Osteocyte (in vitro differentiated cells): ENCODE measurements at regions not wholly inside any gene's neighbourhood (a gene's known extent, or its start where the extent isn't known, plus 50 kb on each side); places are given as distances from the start of the nearest gene placed in this dataset.

Source experiments
- DNase-seq: peaks from one replicate; pipeline ENCODE4 v3.0.0; 2021; ENCODE audit warnings: mixed read lengths; ENCODE audit not compliant: unreplicated experiment; ENCODE audit errors: extremely low spot score
- H3K27ac Mint-ChIP-seq: one replicate; pipeline ENCODE4 v1.8.0; 2021; ENCODE audit warnings: mild to moderate bottlenecking, mixed read lengths; ENCODE audit not compliant: unreplicated experiment
- H3K27me3 Mint-ChIP-seq: one replicate; pipeline ENCODE4 v1.8.0; 2021; ENCODE audit warnings: mixed read lengths; ENCODE audit not compliant: unreplicated experiment
- H3K36me3 Mint-ChIP-seq: one replicate; pipeline ENCODE4 v1.8.0; 2021; ENCODE audit warnings: mixed read lengths; ENCODE audit not compliant: unreplicated experiment
- H3K4me1 Mint-ChIP-seq: one replicate; pipeline ENCODE4 v1.8.0; 2021; ENCODE audit warnings: mixed read lengths; ENCODE audit not compliant: unreplicated experiment
- H3K4me3 Mint-ChIP-seq: one replicate; pipeline ENCODE4 v1.8.0; 2021; ENCODE audit warnings: mild to moderate bottlenecking, moderate library complexity, mixed read lengths; ENCODE audit not compliant: unreplicated experiment
- H3K9me3 Mint-ChIP-seq: one replicate; pipeline ENCODE4 v1.8.0; 2021; ENCODE audit warnings: mixed read lengths; ENCODE audit not compliant: unreplicated experiment
- CTCF ChIP-seq: fragments of 200-600 bp; sonication (generic); IDR thresholded peaks from 2 replicates; pipeline ENCODE4 v1.5.0; 2021; ENCODE audit warnings: antibody characterized with exemption, mild to moderate bottlenecking, moderate library complexity

GRCh38 chr5:38795986-38796741 lies 49.6 kb upstream of the OSMR start:
- peaks cover 18% of the 10 kb centered on the region for H3K27me3 Mint-ChIP-seq
- no peaks in the 10 kb centered on the region for H3K36me3 Mint-ChIP-seq
- peaks cover 1% of the 10 kb centered on the region for H3K4me1 Mint-ChIP-seq
- no peak for TF ChIP-seq CTCF
- no peak overlapping the region for H3K4me3 Mint-ChIP-seq
- DNase-seq, result no peak
- H3K27ac Mint-ChIP-seq, result no peak overlapping the region
- no peaks in the 10 kb centered on the region for H3K9me3 Mint-ChIP-seq
